NCI-H1417 treated with DMSO at 0.1 percent for 48 hours (cell line): ENCODE measurements at regions not wholly inside any gene's neighbourhood (a gene's known extent, or its start where the extent isn't known, plus 50 kb on each side); places are given as distances from the start of the nearest gene placed in this dataset.
"Not testable (repeated sequence)": the region's sequence is repeated elsewhere in the genome, so short reads cannot be mapped to it uniquely, and the experiment has no call there.

Experiments
- DNase-seq: peaks from one replicate; lab custom pipeline; 2025; lab: John Stamatoyannopoulos, UW

- no peak for DNase-seq
Measured at GRCh38 chr1:5686195-5686594, 306.0 kb downstream of the NPHP4 start.

- no peak for DNase-seq
Measured at GRCh38 chr1:5685446-5686040, 306.7 kb downstream of the NPHP4 start.

- DNase-seq: no peak
Measured at GRCh38 chr1:5684791-5685190, 307.4 kb downstream of the NPHP4 start.

GRCh38 chr1:5683446-5683845 is 308.8 kb downstream of the NPHP4 start:
- DNase-seq: no peak

- no peak for DNase-seq
Measured at GRCh38 chr1:5682626-5683225, 309.5 kb downstream of the NPHP4 start.

- no peak for DNase-seq
Measured at GRCh38 chr1:5681654-5682053, 310.6 kb downstream of the NPHP4 start.

- DNase-seq: no peak
Measured at GRCh38 chr1:5680600-5680999, 311.6 kb downstream of the NPHP4 start.

- DNase-seq: no peak
Measured at GRCh38 chr1:5678759-5679158, 313.5 kb downstream of the NPHP4 start.

GRCh38 chr1:5672355-5672754 is 319.9 kb downstream of the NPHP4 start:
- not testable (repeated sequence) for DNase-seq

GRCh38 chr1:5670590-5671350 is 321.5 kb downstream of the NPHP4 start:
- DNase-seq: no peak

- no peak for DNase-seq
Measured at GRCh38 chr1:5667513-5668325, 324.5 kb downstream of the NPHP4 start.

GRCh38 chr1:5664906-5665875 is 327.0 kb downstream of the NPHP4 start:
- no peak for DNase-seq

GRCh38 chr1:5664081-5664768 is 328.0 kb downstream of the NPHP4 start:
- no peak for DNase-seq

GRCh38 chr1:5662744-5663126 is 329.5 kb downstream of the NPHP4 start:
- DNase-seq: no peak

- DNase-seq: no peak
Measured at GRCh38 chr1:5662086-5662743, 330.0 kb downstream of the NPHP4 start.

- no peak for DNase-seq
Measured at GRCh38 chr1:5661196-5662085, 330.8 kb downstream of the NPHP4 start.

- DNase-seq: no peak
Measured at GRCh38 chr1:5660141-5660935, 331.9 kb downstream of the NPHP4 start.

- no peak for DNase-seq
Measured at GRCh38 chr1:5659606-5660005, 332.6 kb downstream of the NPHP4 start.
